ENCODE measurements at regions not wholly inside any gene's neighbourhood (a gene's known extent, or its start where the extent isn't known, plus 50 kb on each side); places are given as distances from the start of the nearest gene placed in this dataset.

DNA sequence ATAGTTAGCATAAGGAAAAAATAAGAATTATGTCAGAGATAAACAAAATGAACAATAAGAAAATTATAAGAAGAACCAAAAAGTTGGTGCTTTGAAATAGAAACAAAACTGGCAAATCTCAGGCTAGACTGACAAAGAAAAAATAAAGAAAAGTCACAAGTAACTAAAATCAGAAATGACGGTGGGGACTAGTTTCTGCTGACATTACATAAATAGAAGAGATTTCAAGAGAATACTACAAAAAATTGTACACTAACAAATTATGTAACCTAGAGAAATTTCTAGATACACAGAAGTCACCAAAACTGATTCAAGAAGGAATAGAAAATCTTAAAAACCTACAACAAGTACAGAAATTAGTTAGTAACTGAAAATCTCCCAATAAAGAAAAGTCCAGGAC is 355.6 kb upstream of the SGCG start:
- TF ChIP-seq, protein P1, sequence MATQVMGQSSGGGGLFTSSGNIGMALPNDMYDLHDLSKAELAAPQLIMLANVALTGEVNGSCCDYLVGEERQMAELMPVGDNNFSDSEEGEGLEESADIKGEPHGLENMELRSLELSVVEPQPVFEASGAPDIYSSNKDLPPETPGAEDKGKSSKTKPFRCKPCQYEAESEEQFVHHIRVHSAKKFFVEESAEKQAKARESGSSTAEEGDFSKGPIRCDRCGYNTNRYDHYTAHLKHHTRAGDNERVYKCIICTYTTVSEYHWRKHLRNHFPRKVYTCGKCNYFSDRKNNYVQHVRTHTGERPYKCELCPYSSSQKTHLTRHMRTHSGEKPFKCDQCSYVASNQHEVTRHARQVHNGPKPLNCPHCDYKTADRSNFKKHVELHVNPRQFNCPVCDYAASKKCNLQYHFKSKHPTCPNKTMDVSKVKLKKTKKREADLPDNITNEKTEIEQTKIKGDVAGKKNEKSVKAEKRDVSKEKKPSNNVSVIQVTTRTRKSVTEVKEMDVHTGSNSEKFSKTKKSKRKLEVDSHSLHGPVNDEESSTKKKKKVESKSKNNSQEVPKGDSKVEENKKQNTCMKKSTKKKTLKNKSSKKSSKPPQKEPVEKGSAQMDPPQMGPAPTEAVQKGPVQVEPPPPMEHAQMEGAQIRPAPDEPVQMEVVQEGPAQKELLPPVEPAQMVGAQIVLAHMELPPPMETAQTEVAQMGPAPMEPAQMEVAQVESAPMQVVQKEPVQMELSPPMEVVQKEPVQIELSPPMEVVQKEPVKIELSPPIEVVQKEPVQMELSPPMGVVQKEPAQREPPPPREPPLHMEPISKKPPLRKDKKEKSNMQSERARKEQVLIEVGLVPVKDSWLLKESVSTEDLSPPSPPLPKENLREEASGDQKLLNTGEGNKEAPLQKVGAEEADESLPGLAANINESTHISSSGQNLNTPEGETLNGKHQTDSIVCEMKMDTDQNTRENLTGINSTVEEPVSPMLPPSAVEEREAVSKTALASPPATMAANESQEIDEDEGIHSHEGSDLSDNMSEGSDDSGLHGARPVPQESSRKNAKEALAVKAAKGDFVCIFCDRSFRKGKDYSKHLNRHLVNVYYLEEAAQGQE (IDR thresholded peaks at IDR 0.05; ENCODE audit: insufficient read depth in 1 of 2, low read depth in 2 of 2, low read length in 2 of 2): no peak
- no peak for TF ChIP-seq POLR2AphosphoS5 (IDR thresholded peaks at IDR 0.05; ENCODE audit: low read depth, low read length)
- no peak for TF ChIP-seq SIN3A (IDR thresholded peaks at IDR 0.05; ENCODE audit: borderline replicate concordance, insufficient read depth, low read length)

DNA sequence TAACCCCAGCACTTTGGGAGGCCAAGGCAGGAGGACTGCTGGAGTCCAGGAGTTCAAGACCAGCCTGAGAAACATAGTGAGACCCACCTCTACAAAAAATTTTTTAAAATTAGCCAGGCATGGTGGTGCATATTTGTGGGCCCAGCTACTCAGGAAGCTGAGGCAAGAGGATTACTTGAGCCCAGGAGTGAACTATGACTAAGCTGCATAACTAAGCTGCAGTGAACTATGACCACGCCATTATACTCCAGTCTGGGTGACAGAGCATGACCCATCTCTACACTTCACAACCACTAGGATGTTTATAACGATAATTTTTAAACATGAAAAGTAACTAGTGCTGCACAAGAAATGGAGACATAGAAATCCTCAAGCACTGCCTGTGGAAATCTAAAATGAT is 352.7 kb upstream of the SGCG start:
- TF ChIP-seq FOXP2 (optimal IDR thresholded peaks at IDR 0.05; ENCODE audit: borderline replicate concordance, extremely low read depth, extremely low read length, insufficient read depth) (no peak), TAF1 (IDR thresholded peaks at IDR 0.05; ENCODE audit: borderline replicate concordance, insufficient read depth, low read length) (no peak), SIN3A (IDR thresholded peaks at IDR 0.05; ENCODE audit: borderline replicate concordance, insufficient read depth, low read length) (no peak), POLR2AphosphoS5 (IDR thresholded peaks at IDR 0.05; ENCODE audit: low read depth, low read length) (no peak)
- TF ChIP-seq, protein P1 (IDR thresholded peaks at IDR 0.05; ENCODE audit: insufficient read depth in 1 of 2, low read depth in 2 of 2, low read length in 2 of 2): no peak

DNA sequence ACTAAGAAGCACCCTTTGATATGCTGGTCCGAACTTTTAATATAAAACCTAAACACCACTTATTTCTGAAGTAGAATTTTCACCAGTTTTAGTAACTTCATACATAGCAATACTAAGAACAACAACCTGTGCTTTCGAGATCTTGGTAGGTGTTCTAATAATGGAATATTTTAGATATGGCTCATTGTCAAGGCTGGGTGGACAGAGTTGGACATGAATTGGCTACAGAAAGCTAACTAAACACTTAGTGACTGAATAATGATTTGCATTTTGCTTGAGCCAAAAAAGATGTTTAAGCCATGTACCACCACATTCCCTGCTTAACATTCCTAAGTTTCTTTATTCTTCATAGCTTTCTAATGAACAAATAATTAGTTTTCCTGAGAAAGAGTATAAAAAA is 344.3 kb upstream of the SGCG start:
- no peak for TF ChIP-seq SIN3A (IDR thresholded peaks at IDR 0.05; ENCODE audit: borderline replicate concordance, insufficient read depth, low read length)
- TF ChIP-seq TAF1 (IDR thresholded peaks at IDR 0.05; ENCODE audit: borderline replicate concordance, insufficient read depth, low read length): no peak
- no peak for TF ChIP-seq FOXP2 (optimal IDR thresholded peaks at IDR 0.05; ENCODE audit: borderline replicate concordance, extremely low read depth, extremely low read length, insufficient read depth)
- no peak for TF ChIP-seq POLR2AphosphoS5 (IDR thresholded peaks at IDR 0.05; ENCODE audit: low read depth, low read length)
- TF ChIP-seq, protein P1 (IDR thresholded peaks at IDR 0.05; ENCODE audit: insufficient read depth in 1 of 2, low read depth in 2 of 2, low read length in 2 of 2): no peak

DNA sequence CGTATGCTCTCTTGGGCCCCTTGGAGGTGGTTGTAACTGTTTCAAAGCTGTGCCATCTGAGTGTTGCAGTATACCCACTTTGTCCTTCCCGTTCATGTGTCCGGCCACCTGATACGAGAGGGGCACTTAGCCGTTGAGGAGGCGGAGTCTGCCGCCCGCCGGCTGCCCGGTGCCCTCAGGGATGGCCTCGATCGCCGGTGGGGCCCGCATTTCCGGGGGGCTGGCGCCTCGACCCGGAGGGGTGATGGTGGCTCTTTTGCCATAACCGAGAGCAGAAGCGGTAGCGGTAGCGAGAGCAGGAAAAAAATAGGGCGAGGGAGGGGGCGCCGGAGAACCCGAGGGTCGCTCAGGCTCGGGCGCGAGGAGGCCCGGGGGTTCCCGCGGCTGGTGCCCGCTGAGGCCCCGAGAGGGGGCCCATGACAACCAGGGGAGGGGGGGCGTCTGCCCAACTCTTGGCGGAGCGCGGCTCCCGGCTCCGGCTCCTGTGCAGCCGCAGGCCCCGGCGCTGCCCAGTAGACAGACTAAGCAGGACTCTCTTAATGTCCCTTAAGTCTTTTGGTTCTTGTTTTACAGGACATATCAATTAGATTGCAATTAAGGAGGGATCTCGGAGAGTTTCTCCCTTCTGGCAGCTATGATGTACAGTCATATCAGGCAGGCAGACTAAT is 342.7 kb upstream of the SGCG start:
- no peak for TF ChIP-seq POLR2AphosphoS5 (IDR thresholded peaks at IDR 0.05; ENCODE audit: low read depth, low read length)

DNA sequence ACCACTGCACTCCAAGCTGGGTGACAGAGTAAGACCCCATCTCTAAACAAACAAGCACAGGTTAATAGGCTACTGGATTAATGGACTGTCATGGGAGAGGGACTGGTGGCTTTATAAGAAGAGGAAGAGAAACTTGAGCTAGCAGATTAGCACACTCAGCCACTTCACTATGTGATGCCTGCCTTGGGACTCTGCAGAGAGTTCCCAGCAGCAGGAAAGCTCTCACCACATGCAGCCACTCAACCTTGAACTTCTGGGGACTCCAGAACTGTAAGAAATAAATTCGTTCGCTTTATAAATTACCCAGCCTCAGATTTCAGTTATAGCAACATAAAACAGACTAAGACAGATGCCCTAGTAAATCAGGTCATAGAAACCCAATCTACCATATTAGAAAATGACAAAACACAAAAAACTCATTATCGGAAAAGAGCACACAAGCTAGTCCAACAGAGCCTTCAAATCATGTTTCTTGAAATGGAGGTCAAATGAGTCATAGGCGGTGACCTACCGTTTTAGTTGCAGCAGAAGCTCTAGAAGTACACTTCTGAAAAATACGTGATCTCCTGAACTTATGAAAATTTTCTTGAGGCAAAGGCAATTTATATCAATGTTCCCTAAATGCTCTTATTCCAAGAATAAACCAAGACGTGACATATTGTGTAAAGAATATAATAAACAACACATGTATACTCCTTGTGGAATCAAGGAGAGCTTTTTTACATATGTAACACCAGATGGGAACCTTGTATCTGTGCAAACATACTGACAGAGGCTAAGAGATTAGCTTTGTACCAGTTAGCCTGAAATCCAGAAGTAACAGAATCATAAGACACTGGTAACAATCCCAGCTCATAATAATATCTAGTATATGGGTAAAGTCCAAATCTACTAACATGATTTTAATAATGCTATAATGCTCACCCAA is 340.9 kb upstream of the SGCG start:
- TF ChIP-seq FOXP2 (optimal IDR thresholded peaks at IDR 0.05; ENCODE audit: borderline replicate concordance, extremely low read depth, extremely low read length, insufficient read depth) (no peak), SIN3A (IDR thresholded peaks at IDR 0.05; ENCODE audit: borderline replicate concordance, insufficient read depth, low read length) (no peak), POLR2AphosphoS5 (IDR thresholded peaks at IDR 0.05; ENCODE audit: low read depth, low read length) (no peak), TAF1 (IDR thresholded peaks at IDR 0.05; ENCODE audit: borderline replicate concordance, insufficient read depth, low read length) (no peak)
- TF ChIP-seq, protein P1 (IDR thresholded peaks at IDR 0.05; ENCODE audit: insufficient read depth in 1 of 2, low read depth in 2 of 2, low read length in 2 of 2): no peak
